CD4-positive, CD25-positive, alpha-beta regulatory T cell (primary cell): ENCODE measurements at regions not wholly inside any gene's neighbourhood (a gene's known extent, or its start where the extent isn't known, plus 50 kb on each side); places are given as distances from the start of the nearest gene placed in this dataset.
A peak's percentile ranks its signal among the peaks of the same experiment; 100 is the strongest.

ENCODE experiments used
- ATAC-seq, 2 donors: fragments of 150-1000 bp; cut with Tn5 transposase; one replicate each; pipeline ENCODE4 v1.10.0; 2021; ENCODE audit warnings: low read depth in 2 of 2, moderate number of reproducible peaks in 2 of 2, moderate library complexity in 1 of 2
- DNase-seq, 3 donors: peaks; one replicate each; pipeline versions ENCODE4 v3.0.0 to v3.0.0-alpha.2; 2012 to 2022; ENCODE audit warnings: mixed read lengths in 1 of 3
- H3K27ac ChIP-seq: one replicate; pipeline ENCODE4 v1.7.0; 2013; ENCODE audit warnings: mild to moderate bottlenecking, low read length; ENCODE audit not compliant: insufficient read depth, poor library complexity, severe bottlenecking
- H3K27me3 ChIP-seq: one replicate; pipeline ENCODE4 v1.7.0; 2013; ENCODE audit warnings: low read length; ENCODE audit not compliant: control insufficient read depth, insufficient read depth
- H3K36me3 ChIP-seq: one replicate; pipeline ENCODE4 v1.7.0; 2013; ENCODE audit warnings: mild to moderate bottlenecking, low read length, moderate library complexity; ENCODE audit not compliant: control insufficient read depth, insufficient read depth
- H3K4me1 ChIP-seq: 2 replicates; pipeline ENCODE4 v1.7.0; 2013; ENCODE audit warnings: mild to moderate bottlenecking, low read length; ENCODE audit not compliant: insufficient read depth, control insufficient read depth, poor library complexity, severe bottlenecking
- H3K4me3 ChIP-seq: one replicate; pipeline ENCODE4 v1.7.0; 2013; ENCODE audit warnings: low read depth, mild to moderate bottlenecking, low read length, moderate library complexity
- H3K9me3 ChIP-seq, 2 experiments: 1 replicate in 1 of 2; 2 replicates in 1 of 2; pipeline ENCODE4 v1.7.0; 2013; ENCODE audit warnings: low read length in 2 of 2, mild to moderate bottlenecking in 1 of 2, moderate library complexity in 1 of 2; ENCODE audit not compliant: control insufficient read depth in 2 of 2
- H3K27ac Mint-ChIP-seq, 3 donors: one replicate each; pipeline ENCODE4 v1.8.0; 2020 to 2022; ENCODE audit warnings: mild to moderate bottlenecking in 3 of 3, mixed read lengths in 3 of 3, moderate library complexity in 2 of 3
- H3K27me3 Mint-ChIP-seq: one replicate; pipeline ENCODE4 v1.8.0; 2022; ENCODE audit warnings: mild to moderate bottlenecking, mixed read lengths
- H3K36me3 Mint-ChIP-seq: one replicate; pipeline ENCODE4 v1.8.0; 2020; ENCODE audit warnings: mixed read lengths
- H3K4me1 Mint-ChIP-seq, 4 donors: one replicate each; pipeline ENCODE4 v1.8.0; 2020 to 2022; ENCODE audit warnings: mixed read lengths in 4 of 4, mild to moderate bottlenecking in 1 of 4
- H3K4me3 Mint-ChIP-seq, 4 donors: one replicate each; pipeline ENCODE4 v1.8.0; 2020 to 2022; ENCODE audit warnings: mild to moderate bottlenecking in 4 of 4, mixed read lengths in 4 of 4, moderate library complexity in 3 of 4
- H3K9me3 Mint-ChIP-seq, 7 donors: one replicate each; pipeline ENCODE4 v1.8.0; 2020 to 2022; ENCODE audit warnings: mixed read lengths in 7 of 7, mild to moderate bottlenecking in 3 of 7, moderate library complexity in 2 of 7

- Histone ChIP-seq H3K36me3 (no peaks in the 10 kb centered on the region), H3K27ac (no peak overlapping the region), H3K9me3 (no peaks in the 10 kb centered on the region), H3K27me3 (no peaks in the 10 kb centered on the region), H3K4me3 (no peak overlapping the region), H3K4me1 (no peaks in the 10 kb centered on the region)
- Mint-ChIP-seq H3K27ac (no peak overlapping the region), H3K27me3 (no peaks in the 10 kb centered on the region), H3K4me3 (no peak overlapping the region), H3K36me3 (no peaks in the 10 kb centered on the region), H3K9me3 (peaks cover 0 to 4% (median 3%) of the 10 kb centered on the region in 7 donors), H3K4me1 (no peaks in the 10 kb centered on the region)
- no peak for ATAC-seq
- no peak for DNase-seq
These were observed 311.1 kb upstream of the SLC7A11 start for GRCh38 chr4:138553001-138553845.

DNA sequence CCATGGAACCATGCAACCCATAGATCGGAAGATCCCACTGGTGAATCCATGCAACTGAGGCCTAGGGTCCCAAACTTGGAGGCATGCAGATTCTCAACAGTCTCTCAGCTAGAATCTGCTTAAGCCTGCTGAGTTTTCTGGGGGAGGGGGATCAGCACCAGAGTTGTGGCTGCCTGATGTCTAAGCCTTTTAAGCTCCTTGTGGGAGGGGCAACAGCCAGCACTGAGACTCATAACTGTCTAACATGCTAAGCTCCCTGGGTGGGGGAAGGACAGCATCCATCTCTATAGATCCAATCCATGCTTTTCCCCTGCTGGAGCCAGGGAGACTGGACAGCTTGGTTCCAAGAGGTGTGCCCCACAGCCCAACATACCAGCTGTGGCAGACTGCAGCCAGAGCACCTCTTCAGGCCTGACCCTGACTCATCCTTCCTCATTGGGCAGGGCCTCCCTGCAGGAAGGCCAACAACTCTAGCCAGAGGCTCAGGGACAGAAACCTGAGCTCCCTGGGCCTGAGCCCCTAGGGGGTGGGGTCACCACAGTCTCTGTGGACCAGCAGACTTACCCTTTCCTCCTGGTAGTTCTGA is 300.1 kb upstream of the SLC7A11 start:
- Mint-ChIP-seq H3K9me3 (peaks cover 2 to 14% (median 4%) of the 10 kb centered on the region in 7 donors), H3K27ac (no peak overlapping the region), H3K4me3 (peak overlapping the region in 1 of 4 donors; percentile 27), H3K4me1 (no peaks in the 10 kb centered on the region), H3K27me3 (no peaks in the 10 kb centered on the region), H3K36me3 (no peaks in the 10 kb centered on the region)
- Histone ChIP-seq H3K4me1 (no peaks in the 10 kb centered on the region), H3K27me3 (no peaks in the 10 kb centered on the region), H3K4me3 (no peak overlapping the region), H3K27ac (no peak overlapping the region), H3K36me3 (no peaks in the 10 kb centered on the region), H3K9me3 (no peaks in the 10 kb centered on the region)
- DNase-seq (no peak), ATAC-seq (no peak)

DNA sequence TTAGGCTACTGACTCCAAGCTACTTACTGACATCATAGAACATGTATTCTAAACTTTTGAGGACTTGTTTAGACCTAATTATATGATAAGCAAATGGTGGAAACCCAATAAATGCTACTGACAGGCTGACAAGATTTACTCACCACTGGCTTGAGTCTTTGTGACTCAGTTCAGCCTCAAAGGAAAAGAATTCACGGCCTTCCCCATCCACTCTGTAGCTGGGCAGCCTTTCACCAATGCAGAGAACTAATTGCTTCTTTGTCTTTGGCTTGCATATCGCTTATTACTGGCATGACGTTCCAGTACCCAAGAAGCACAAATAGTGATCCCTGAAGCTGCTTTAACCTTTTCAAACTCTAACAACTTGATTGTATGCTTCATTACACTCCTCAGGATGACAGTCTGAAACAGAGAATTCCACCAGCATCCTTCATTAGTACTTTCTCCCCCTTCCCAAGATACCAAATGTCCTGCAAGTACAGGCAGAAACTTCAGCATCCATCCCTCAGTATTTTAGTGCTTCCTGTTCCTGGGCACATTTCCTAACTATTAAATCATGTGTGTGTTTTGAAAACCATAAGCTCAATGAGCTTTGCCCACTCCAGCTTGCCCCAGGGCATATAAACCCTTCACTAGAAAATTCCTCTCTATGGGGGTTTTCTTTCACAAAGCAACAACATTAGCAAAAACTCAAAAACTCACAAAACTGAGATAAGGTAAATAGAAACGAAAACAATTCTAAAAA is 298.1 kb upstream of the SLC7A11 start:
- Mint-ChIP-seq H3K4me3 (no peak overlapping the region), H3K4me1 (no peaks in the 10 kb centered on the region), H3K27me3 (no peaks in the 10 kb centered on the region), H3K9me3 (peaks cover 0 to 15% (median 3%) of the 10 kb centered on the region in 7 donors), H3K36me3 (no peaks in the 10 kb centered on the region), H3K27ac (no peak overlapping the region)
- ATAC-seq (no peak), DNase-seq (no peak)
- Histone ChIP-seq H3K36me3 (no peaks in the 10 kb centered on the region), H3K4me3 (no peak overlapping the region), H3K27me3 (no peaks in the 10 kb centered on the region), H3K4me1 (no peaks in the 10 kb centered on the region), H3K9me3 (no peaks in the 10 kb centered on the region), H3K27ac (no peak overlapping the region)

DNA sequence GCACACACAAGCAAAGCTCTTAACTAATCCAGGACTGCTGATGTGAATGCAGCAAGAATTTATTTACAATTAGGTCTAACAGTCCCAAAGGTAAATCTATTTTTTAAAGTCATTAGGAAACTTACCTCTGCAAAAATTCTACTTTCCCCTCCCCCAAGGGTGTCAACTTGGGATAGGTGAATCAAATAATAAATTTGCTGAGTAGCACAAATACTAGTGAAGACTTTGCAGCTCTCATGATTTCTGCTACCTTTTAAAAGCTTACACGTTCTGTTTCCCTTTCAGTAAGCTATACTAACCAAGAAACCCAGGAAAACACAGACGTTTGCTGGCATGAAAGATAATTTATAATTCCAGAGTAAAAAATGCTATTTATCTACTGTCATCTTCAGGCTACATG is 296.6 kb upstream of the SLC7A11 start:
- Mint-ChIP-seq H3K9me3 (peaks cover 2 to 13% (median 4%) of the 10 kb centered on the region in 7 donors), H3K36me3 (no peaks in the 10 kb centered on the region), H3K4me3 (no peak overlapping the region), H3K4me1 (no peaks in the 10 kb centered on the region), H3K27me3 (no peaks in the 10 kb centered on the region), H3K27ac (no peak overlapping the region)
- Histone ChIP-seq H3K27me3 (no peaks in the 10 kb centered on the region), H3K4me1 (no peaks in the 10 kb centered on the region), H3K27ac (no peak overlapping the region), H3K36me3 (no peaks in the 10 kb centered on the region), H3K4me3 (no peak overlapping the region), H3K9me3 (no peaks in the 10 kb centered on the region)
- no peak for ATAC-seq
- DNase-seq, result no peak

DNA sequence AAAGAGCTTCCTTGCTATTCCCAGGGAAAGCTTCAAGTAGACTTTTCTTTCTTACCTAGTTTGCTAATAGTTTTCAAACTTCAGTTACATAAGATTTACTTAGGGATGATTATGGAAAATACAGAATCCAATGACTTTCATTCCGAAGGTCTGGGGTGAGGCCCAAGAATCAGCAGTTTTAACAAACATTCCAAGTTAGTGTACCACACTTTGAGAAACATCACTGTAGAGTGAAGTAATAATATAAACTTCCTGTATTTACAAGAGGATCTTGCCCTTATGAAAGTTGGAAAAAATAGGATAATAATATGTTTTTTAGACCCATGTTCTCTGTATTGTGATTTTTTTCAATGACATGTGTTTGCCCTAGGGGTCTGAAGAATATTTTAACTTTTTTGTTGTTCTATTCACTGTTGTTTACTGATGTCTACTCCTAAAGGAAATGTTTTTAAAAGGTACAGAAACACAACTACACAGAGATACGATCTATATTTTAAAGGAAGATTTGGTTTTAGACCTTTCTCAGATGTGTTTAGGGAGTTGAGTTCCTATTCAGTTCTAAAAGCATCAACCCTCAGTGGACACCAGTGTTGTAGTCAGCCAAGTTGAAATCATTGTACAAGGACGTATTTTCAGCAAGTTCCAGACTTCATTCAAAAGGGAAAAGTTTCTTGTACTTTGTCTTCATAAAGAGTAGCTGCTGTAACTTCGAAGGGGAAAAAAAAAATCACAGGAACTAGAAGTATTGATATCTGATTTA is 295.8 kb upstream of the SLC7A11 start:
- Mint-ChIP-seq H3K4me1 (no peaks in the 10 kb centered on the region), H3K9me3 (peaks cover 3 to 21% (median 6%) of the 10 kb centered on the region in 7 donors), H3K27ac (no peak overlapping the region), H3K4me3 (no peak overlapping the region), H3K36me3 (no peaks in the 10 kb centered on the region), H3K27me3 (no peaks in the 10 kb centered on the region)
- DNase-seq (no peak), ATAC-seq (no peak)
- no peak overlapping the region for H3K27ac ChIP-seq
- H3K36me3 ChIP-seq, result no peaks in the 10 kb centered on the region
- no peaks in the 10 kb centered on the region for H3K9me3 ChIP-seq
- H3K27me3 ChIP-seq, result no peaks in the 10 kb centered on the region
- no peaks in the 10 kb centered on the region for H3K4me1 ChIP-seq
- H3K4me3 ChIP-seq, result no peak overlapping the region

DNA sequence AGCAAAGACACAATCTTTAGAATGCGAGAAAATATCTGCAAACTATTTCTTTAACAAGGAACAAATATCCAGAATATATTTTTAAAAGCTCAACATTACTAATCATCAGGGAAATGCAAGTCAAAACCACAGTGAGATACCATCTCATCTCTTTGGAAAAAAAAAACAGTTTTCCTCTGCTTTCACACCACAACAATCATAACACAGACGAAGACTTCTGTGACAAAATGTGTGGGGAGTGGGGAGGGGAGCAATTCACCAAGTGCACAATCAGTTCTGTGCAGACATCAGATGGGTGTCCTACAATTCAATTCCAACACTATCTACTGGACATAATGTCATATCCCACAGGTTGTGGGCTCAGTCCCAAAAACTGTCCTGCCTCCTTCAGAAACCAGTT is 293.2 kb upstream of the SLC7A11 start:
- ATAC-seq, result no peak

DNA sequence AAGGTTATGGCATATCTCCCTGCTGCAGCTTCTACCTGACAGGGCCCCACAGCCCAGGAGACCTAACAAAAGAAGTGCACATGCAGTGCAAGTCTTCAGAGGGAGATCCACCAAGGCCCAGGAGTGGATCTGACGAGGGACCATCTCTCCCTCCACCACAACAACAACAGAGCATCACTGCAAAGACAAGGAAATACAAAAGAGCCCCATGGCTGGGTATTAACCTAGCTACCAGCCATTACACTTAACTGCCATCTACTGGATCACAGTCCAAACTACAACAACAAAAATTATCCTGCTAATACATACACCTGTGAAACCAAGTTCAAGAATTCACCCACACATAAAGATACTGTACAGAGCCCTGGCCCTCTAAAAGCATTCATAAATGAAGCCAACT is 280.2 kb upstream of the SLC7A11 start:
- Histone ChIP-seq H3K4me3 (no peak overlapping the region), H3K4me1 (no peaks in the 10 kb centered on the region), H3K36me3 (no peaks in the 10 kb centered on the region), H3K27ac (no peak overlapping the region), H3K9me3 (no peaks in the 10 kb centered on the region), H3K27me3 (no peaks in the 10 kb centered on the region)
- Mint-ChIP-seq H3K27me3 (no peaks in the 10 kb centered on the region), H3K27ac (no peak overlapping the region), H3K36me3 (no peaks in the 10 kb centered on the region), H3K9me3 (peaks cover 0 to 26% (median 6%) of the 10 kb centered on the region in 7 donors), H3K4me3 (no peak overlapping the region), H3K4me1 (no peaks in the 10 kb centered on the region)
- DNase-seq (no peak), ATAC-seq (no peak)

More for the DNA sequence above, 293.2 kb upstream of the SLC7A11 start:
- Mint-ChIP-seq H3K36me3 (no peaks in the 10 kb centered on the region), H3K4me1 (no peaks in the 10 kb centered on the region), H3K27ac (no peak overlapping the region), H3K27me3 (no peaks in the 10 kb centered on the region), H3K9me3 (peaks cover 3 to 38% (median 11%) of the 10 kb centered on the region in 7 donors), H3K4me3 (no peak overlapping the region)
- Histone ChIP-seq H3K36me3 (no peaks in the 10 kb centered on the region), H3K4me3 (no peak overlapping the region), H3K27me3 (no peaks in the 10 kb centered on the region), H3K4me1 (no peaks in the 10 kb centered on the region), H3K9me3 (peaks cover 0 to under 1% of the 10 kb centered on the region in 2 experiments), H3K27ac (no peak overlapping the region)
- no peak for DNase-seq
